ENCODE measurements at regions not wholly inside any gene's neighbourhood (a gene's known extent, or its start where the extent isn't known, plus 50 kb on each side); places are given as distances from the start of the nearest gene placed in this dataset.

- TF ChIP-seq TCF12 (IDR thresholded peaks at IDR 0.05; ENCODE audit: low read depth, low read length) (no peak), POLR2AphosphoS5 (IDR thresholded peaks at IDR 0.05; ENCODE audit: low read depth, low read length) (no peak), POLR2A (IDR thresholded peaks at IDR 0.05; ENCODE audit: control extremely low read depth in 1 of 2, low read depth in 2 of 2, low read length in 2 of 2) (no peak), MAX (IDR thresholded peaks at IDR 0.05) (no peak), CTCF (IDR thresholded peaks at IDR 0.05; ENCODE audit: control extremely low read depth in 1 of 3, insufficient read depth in 1 of 3, low read depth in 1 of 3, low read length in 3 of 3) (no peak)
Observed at GRCh38 chr9:26655166-26655565, 237.4 kb downstream of the CAAP1 start.
